Islet precursor cell (in vitro differentiated cells): ENCODE measurements at regions not wholly inside any gene's neighbourhood (a gene's known extent, or its start where the extent isn't known, plus 50 kb on each side); places are given as distances from the start of the nearest gene placed in this dataset.

Source experiments
- DNase-seq: peaks from one replicate; pipeline ENCODE4 v3.0.0-alpha.2; 2018

- no peak for DNase-seq
Observed at GRCh38 chr13:70483599-70484276, 375.5 kb upstream of the KLHL1 start.

GRCh38 chr13:70473907-70474306 is 365.7 kb upstream of the KLHL1 start:
- no peak for DNase-seq

GRCh38 chr13:70469077-70469476 is 360.8 kb upstream of the KLHL1 start:
- no peak for DNase-seq

GRCh38 chr13:70457474-70457873 is 349.2 kb upstream of the KLHL1 start:
- peak; percentile 56 for DNase-seq

- DNase-seq = no peak
Observed at GRCh38 chr13:70448820-70449219, 340.6 kb upstream of the KLHL1 start.

GRCh38 chr13:70432276-70432805 is 324.1 kb upstream of the KLHL1 start:
- no peak for DNase-seq

- DNase-seq = no peak
Observed at GRCh38 chr13:70430256-70430655, 322.0 kb upstream of the KLHL1 start.

GRCh38 chr13:70424928-70425327 is 316.7 kb upstream of the KLHL1 start:
- DNase-seq = no peak

GRCh38 chr13:70424428-70424827 is 316.2 kb upstream of the KLHL1 start:
- no peak for DNase-seq

GRCh38 chr13:70415136-70415535 is 306.9 kb upstream of the KLHL1 start:
- no peak for DNase-seq

- no peak for DNase-seq
Observed at GRCh38 chr13:70408865-70409264, 300.6 kb upstream of the KLHL1 start.

- DNase-seq = no peak
Observed at GRCh38 chr13:70407486-70407885, 299.2 kb upstream of the KLHL1 start.

GRCh38 chr13:70405266-70405665 is 297.0 kb upstream of the KLHL1 start:
- DNase-seq = no peak

- DNase-seq = no peak
Observed at GRCh38 chr13:70394031-70394548, 285.8 kb upstream of the KLHL1 start.

- no peak for DNase-seq
Observed at GRCh38 chr13:70391678-70392077, 283.4 kb upstream of the KLHL1 start.

GRCh38 chr13:70390968-70391367 is 282.7 kb upstream of the KLHL1 start:
- DNase-seq = no peak

- no peak for DNase-seq
Observed at GRCh38 chr13:70390064-70390463, 281.8 kb upstream of the KLHL1 start.

- DNase-seq = no peak
Observed at GRCh38 chr13:70388935-70389334, 280.7 kb upstream of the KLHL1 start.

GRCh38 chr13:70386919-70387318 is 278.7 kb upstream of the KLHL1 start:
- no peak for DNase-seq

GRCh38 chr13:70385852-70386251 is 277.6 kb upstream of the KLHL1 start:
- no peak for DNase-seq

- no peak for DNase-seq
Observed at GRCh38 chr13:70384156-70384555, 275.9 kb upstream of the KLHL1 start.

- DNase-seq = no peak
Observed at GRCh38 chr13:70380809-70381208, 272.6 kb upstream of the KLHL1 start.

- DNase-seq = no peak
Observed at GRCh38 chr13:70375718-70376117, 267.5 kb upstream of the KLHL1 start.

GRCh38 chr13:70370924-70371323 is 262.7 kb upstream of the KLHL1 start:
- no peak for DNase-seq

- DNase-seq = no peak
Observed at GRCh38 chr13:70366720-70367119, 258.5 kb upstream of the KLHL1 start.
